ENCODE measurements at regions not wholly inside any gene's neighbourhood (a gene's known extent, or its start where the extent isn't known, plus 50 kb on each side); places are given as distances from the start of the nearest gene placed in this dataset.

GRCh38 chr6:74611220-74611619 lies 594.6 kb downstream of the COL12A1 start:
- H3K4me3 ChIP-seq (ENCODE audit: low read depth, low read length): no peak overlapping the region
- no peak for DNase-seq (ENCODE audit: low read depth, low spot score)
- in situ Hi-C loops (cut with HindIII; ENCODE audit: low sequenced_read_pairs): no loop called here
- no peak for TF ChIP-seq CTCF (IDR thresholded peaks at IDR 0.05; ENCODE audit: low read depth, low read length)

GRCh38 chr6:74610352-74610751 lies 595.5 kb downstream of the COL12A1 start:
- no peak overlapping the region for H3K4me3 ChIP-seq (ENCODE audit: low read depth, low read length)
- in situ Hi-C loops (cut with HindIII; ENCODE audit: low sequenced_read_pairs): no loop called here
- DNase-seq (ENCODE audit: low read depth, low spot score): no peak
- no peak for TF ChIP-seq CTCF (IDR thresholded peaks at IDR 0.05; ENCODE audit: low read depth, low read length)

GRCh38 chr6:74609871-74610270 lies 596.0 kb downstream of the COL12A1 start:
- no peak for DNase-seq (ENCODE audit: low read depth, low spot score)
- no peak for TF ChIP-seq CTCF (IDR thresholded peaks at IDR 0.05; ENCODE audit: low read depth, low read length)
- no peak overlapping the region for H3K4me3 ChIP-seq (ENCODE audit: low read depth, low read length)
- in situ Hi-C loops (cut with HindIII; ENCODE audit: low sequenced_read_pairs): no loop called here

GRCh38 chr6:74607934-74608333 lies 597.9 kb downstream of the COL12A1 start:
- TF ChIP-seq CTCF (IDR thresholded peaks at IDR 0.05; ENCODE audit: low read depth, low read length): no peak
- in situ Hi-C loops (cut with HindIII; ENCODE audit: low sequenced_read_pairs): no loop called here
- peak; percentile 55 for DNase-seq (ENCODE audit: low read depth, low spot score)
- H3K4me3 ChIP-seq (ENCODE audit: low read depth, low read length): no peak overlapping the region

GRCh38 chr6:74607468-74607867 lies 598.4 kb downstream of the COL12A1 start:
- no peak for TF ChIP-seq CTCF (IDR thresholded peaks at IDR 0.05; ENCODE audit: low read depth, low read length)
- DNase-seq (ENCODE audit: low read depth, low spot score): no peak
- in situ Hi-C loops (cut with HindIII; ENCODE audit: low sequenced_read_pairs): no loop called here
- H3K4me3 ChIP-seq (ENCODE audit: low read depth, low read length): no peak overlapping the region

- in situ Hi-C loops (cut with HindIII; ENCODE audit: low sequenced_read_pairs): no loop called here
- no peak for TF ChIP-seq CTCF (IDR thresholded peaks at IDR 0.05; ENCODE audit: low read depth, low read length)
- DNase-seq (ENCODE audit: low read depth, low spot score): peak; percentile 92
- H3K4me3 ChIP-seq (ENCODE audit: low read depth, low read length): no peak overlapping the region
Measured at GRCh38 chr6:74606582-74607071, 599.2 kb downstream of the COL12A1 start.

Measured in astrocyte of the spinal cord (primary cell).